Spinal cord (tissue), 9 donors: ENCODE measurements at regions not wholly inside any gene's neighbourhood (a gene's known extent, or its start where the extent isn't known, plus 50 kb on each side); places are given as distances from the start of the nearest gene placed in this dataset.
A peak's percentile ranks its signal among the peaks of the same experiment; 100 is the strongest.

Source experiments
- DNase-seq, 6 donors: peaks; one replicate each; pipeline versions ENCODE4 v3.0.0 to v3.0.0-alpha.2; 2013 to 2015; ENCODE audit warnings: low spot score in 6 of 6, low read depth in 4 of 6
- H3K27ac ChIP-seq: one replicate; pipeline ENCODE4 v1.5.1; 2013; ENCODE audit warnings: low read depth, low read length, control low read depth
- H3K27me3 ChIP-seq: one replicate; pipeline ENCODE4 v1.6.1; 2013; ENCODE audit warnings: low read length; ENCODE audit not compliant: control insufficient read depth, insufficient read depth
- H3K36me3 ChIP-seq: one replicate; pipeline ENCODE4 v1.6.1; 2013; ENCODE audit warnings: low read length; ENCODE audit not compliant: control insufficient read depth, insufficient read depth
- H3K4me1 ChIP-seq: one replicate; pipeline ENCODE4 v1.6.1; 2013; ENCODE audit warnings: low read length; ENCODE audit not compliant: control insufficient read depth, insufficient read depth
- H3K4me3 ChIP-seq: one replicate; pipeline ENCODE4 v1.5.1; 2013; ENCODE audit warnings: low read depth, low read length, control low read depth
- H3K9me3 ChIP-seq: one replicate; pipeline ENCODE4 v1.6.1; 2013; ENCODE audit warnings: low read length; ENCODE audit not compliant: control insufficient read depth, insufficient read depth
- WGBS: methylation state at CpG from one replicate; pipeline ENCODE4 v1.1.5; 2013; ENCODE audit warnings: missing lambda C conversion rate; ENCODE audit not compliant: insufficient coverage; 5-methylcytosine and 5-hydroxymethylcytosine counted together
- donor health status: healthy.

- H3K36me3 ChIP-seq, result no peaks in the 10 kb centered on the region
- H3K4me1 ChIP-seq, result no peaks in the 10 kb centered on the region
- H3K4me3 ChIP-seq, result no peak overlapping the region
- H3K27ac ChIP-seq, result no peak overlapping the region
- H3K9me3 ChIP-seq, result no peaks in the 10 kb centered on the region
- no peak for DNase-seq
- H3K27me3 ChIP-seq, result no peaks in the 10 kb centered on the region
- WGBS, result no CpG with 5 or more reads among the region's 1 CpG
Measured at GRCh38 chr13:70662231-70662940, 554.1 kb upstream of the KLHL1 start.

GRCh38 chr13:70644052-70644451 is 535.8 kb upstream of the KLHL1 start:
- WGBS, result 40% methylated on average over 1 of the region's 6 CpGs
- Histone ChIP-seq H3K36me3 (no peaks in the 10 kb centered on the region), H3K27ac (no peak overlapping the region), H3K4me3 (no peak overlapping the region), H3K4me1 (no peaks in the 10 kb centered on the region), H3K9me3 (no peaks in the 10 kb centered on the region), H3K27me3 (no peaks in the 10 kb centered on the region)
- no peak for DNase-seq

GRCh38 chr13:70634893-70635292 is 526.6 kb upstream of the KLHL1 start:
- Histone ChIP-seq H3K36me3 (no peaks in the 10 kb centered on the region), H3K27me3 (no peaks in the 10 kb centered on the region), H3K9me3 (no peaks in the 10 kb centered on the region), H3K4me3 (no peak overlapping the region), H3K4me1 (no peaks in the 10 kb centered on the region), H3K27ac (no peak overlapping the region)
- whole genome bisulfite sequencing, result no CpG with 5 or more reads among the region's 3 CpGs
- no peak for DNase-seq

- H3K9me3 ChIP-seq, result no peaks in the 10 kb centered on the region
- no peak overlapping the region for H3K27ac ChIP-seq
- no peaks in the 10 kb centered on the region for H3K4me1 ChIP-seq
- H3K4me3 ChIP-seq, result no peak overlapping the region
- H3K36me3 ChIP-seq, result no peaks in the 10 kb centered on the region
- WGBS, result no CpG with 5 or more reads among the region's 2 CpGs
- H3K27me3 ChIP-seq, result no peaks in the 10 kb centered on the region
- no peak for DNase-seq
Measured at GRCh38 chr13:70630247-70630646, 522.0 kb upstream of the KLHL1 start.

GRCh38 chr13:70623239-70623638 is 515.0 kb upstream of the KLHL1 start:
- Histone ChIP-seq H3K36me3 (no peaks in the 10 kb centered on the region), H3K27me3 (no peaks in the 10 kb centered on the region), H3K4me3 (no peak overlapping the region), H3K9me3 (no peaks in the 10 kb centered on the region), H3K27ac (no peak overlapping the region), H3K4me1 (no peaks in the 10 kb centered on the region)
- peak in 2 of 6 donors; percentile 38 to 83 for DNase-seq

- H3K27me3 ChIP-seq, result no peaks in the 10 kb centered on the region
- H3K4me3 ChIP-seq, result no peak overlapping the region
- H3K9me3 ChIP-seq, result no peaks in the 10 kb centered on the region
- WGBS, result 25% methylated on average over 1 of the region's 5 CpGs
- no peaks in the 10 kb centered on the region for H3K4me1 ChIP-seq
- DNase-seq, result no peak
- no peaks in the 10 kb centered on the region for H3K36me3 ChIP-seq
- no peak overlapping the region for H3K27ac ChIP-seq
Measured at GRCh38 chr13:70622796-70623195, 514.5 kb upstream of the KLHL1 start.

- Histone ChIP-seq H3K4me3 (no peak overlapping the region), H3K4me1 (no peaks in the 10 kb centered on the region), H3K27ac (no peak overlapping the region), H3K27me3 (no peaks in the 10 kb centered on the region), H3K36me3 (no peaks in the 10 kb centered on the region), H3K9me3 (no peaks in the 10 kb centered on the region)
- no peak for DNase-seq
- 100% methylated on average over 1 of the region's 2 CpGs for WGBS
Measured at GRCh38 chr13:70619936-70620335, 511.7 kb upstream of the KLHL1 start.

GRCh38 chr13:70616847-70617246 is 508.6 kb upstream of the KLHL1 start:
- no peaks in the 10 kb centered on the region for H3K36me3 ChIP-seq
- H3K4me3 ChIP-seq, result no peak overlapping the region
- WGBS, result no CpG with 5 or more reads among the region's 3 CpGs

GRCh38 chr13:70613295-70613694 is 505.0 kb upstream of the KLHL1 start:
- H3K9me3 ChIP-seq, result no peaks in the 10 kb centered on the region
- DNase-seq, result peak in 2 of 6 donors; percentile 32 to 79
- H3K4me3 ChIP-seq, result no peak overlapping the region
- H3K27me3 ChIP-seq, result no peaks in the 10 kb centered on the region
- H3K4me1 ChIP-seq, result no peaks in the 10 kb centered on the region
- no peak overlapping the region for H3K27ac ChIP-seq
- H3K36me3 ChIP-seq, result no peaks in the 10 kb centered on the region
- WGBS, result no CpG with 5 or more reads among the region's 1 CpG

More at GRCh38 chr13:70616847-70617246, 508.6 kb upstream of the KLHL1 start:
- no peak for DNase-seq
- Histone ChIP-seq H3K4me1 (no peaks in the 10 kb centered on the region), H3K9me3 (no peaks in the 10 kb centered on the region), H3K27me3 (no peaks in the 10 kb centered on the region), H3K27ac (no peak overlapping the region)

- no peak overlapping the region for H3K27ac ChIP-seq
- H3K27me3 ChIP-seq, result no peaks in the 10 kb centered on the region
- H3K36me3 ChIP-seq, result no peaks in the 10 kb centered on the region
- peak in 1 of 6 donors; percentile 59 for DNase-seq
- no peaks in the 10 kb centered on the region for H3K9me3 ChIP-seq
- no peaks in the 10 kb centered on the region for H3K4me1 ChIP-seq
- no CpG with 5 or more reads among the region's 2 CpGs for WGBS
- H3K4me3 ChIP-seq, result no peak overlapping the region
Measured at GRCh38 chr13:70612881-70613280, 504.6 kb upstream of the KLHL1 start.
